HCT116 (cell line): ENCODE measurements at regions not wholly inside any gene's neighbourhood (a gene's known extent, or its start where the extent isn't known, plus 50 kb on each side); places are given as distances from the start of the nearest gene placed in this dataset.
"Not testable (repeated sequence)": the region's sequence is repeated elsewhere in the genome, so short reads cannot be mapped to it uniquely, and the experiment has no call there.

ENCODE experiments used
- ATAC-seq: fragments of 200-7000 bp; cut with Tn5 transposase; 2 replicates; pipeline ENCODE4 v1.9.1; 2020; ENCODE audit warnings: mild to moderate bottlenecking, moderate library complexity
- BruUV-seq: library from RNA; stranded (reverse); fragments of 400-500 nt; replicated peaks from 2 replicates; lab custom pipeline; 2021; lab: Mats Ljungman, UMichigan
- CTCF ChIA-PET: fragments of 300-600 bp; sonication (Branson Sonifier 250); formaldehyde crosslinking; loops from one replicate; lab custom pipeline; 2021; ENCODE audit warnings: antibody characterized with exemption; lab: Charles Lee
- POLR2A ChIA-PET: fragments of 300-600, 350-600 bp; sonication (Branson Sonifier 250); formaldehyde crosslinking; loops from one replicate; lab custom pipeline; 2021; ENCODE audit warnings: antibody characterized with exemption; lab: Charles Lee
- RAD21 ChIA-PET, 2 experiments: fragments of 300-600 bp; sonication (Branson Sonifier 250); formaldehyde crosslinking; loops; one replicate each; lab custom pipeline; 2023; ENCODE audit warnings: low total read pairs in 2 of 2; ENCODE audit not compliant: uncharacterized antibody in 2 of 2, unreplicated experiment in 2 of 2, low non-redundant PET in 1 of 2; lab: Charles Lee
- DNase-seq: peaks from one replicate; pipeline ENCODE4 v3.0.0-alpha.2; 2010; ENCODE audit warnings: low read depth, low spot score
- H2AFZ ChIP-seq: fragments of 200-600 bp; shearing (Covaris generic), sonication (generic); 2 replicates; pipeline ENCODE4 v1.6.1; 2017; ENCODE audit warnings: low read depth, mixed run types, mixed read lengths, antibody characterized with exemption, low read length; ENCODE audit not compliant: poor library complexity, severe bottlenecking
- H3K27ac ChIP-seq: 2 replicates; pipeline ENCODE4 v1.5.1; 2012; ENCODE audit warnings: low read depth, low read length
- H3K27me3 ChIP-seq: fragments of 200-600 bp; sonication (generic); 2 replicates; pipeline ENCODE4 v1.6.1; 2016; ENCODE audit warnings: mixed run types, low read length, mixed read lengths; ENCODE audit not compliant: insufficient read depth
- H3K36me3 ChIP-seq, 2 experiments: fragments of 200-500 bp in 1 of 2; fragments of 200-600 bp in 1 of 2; sonication (Bioruptor generic) in 1 of 2; sonication (generic) in 1 of 2; 2 replicates each; pipeline versions ENCODE4 v1.5.1 to v1.6.1; 2014 to 2016; ENCODE audit warnings: low read length in 2 of 2, inconsistent platforms in 1 of 2, mixed read lengths in 1 of 2, mixed run types in 1 of 2; ENCODE audit not compliant: insufficient read depth in 2 of 2, control insufficient read depth in 1 of 2
- H3K4me1 ChIP-seq, 2 experiments: fragments of 200-600 bp in 1 of 2; sonication (generic) in 1 of 2; 2 replicates each; pipeline versions ENCODE4 v1.5.1 to v1.6.1; 2012 to 2017; ENCODE audit warnings: low read length in 2 of 2, inconsistent platforms in 1 of 2, mild to moderate bottlenecking in 1 of 2, mixed read lengths in 1 of 2, mixed run types in 1 of 2, moderate library complexity in 1 of 2; ENCODE audit not compliant: insufficient read depth in 2 of 2, control insufficient read depth in 1 of 2
- H3K4me2 ChIP-seq: fragments of 200-600 bp; sonication (generic); 2 replicates; pipeline ENCODE4 v1.6.1; 2017; ENCODE audit warnings: mixed run types, low read length, mixed read lengths
- H3K4me3 ChIP-seq, 2 experiments: fragments of 200-600 bp in 1 of 2; sonication (generic) in 1 of 2; replicated peaks in 1 of 2; 2 replicates each; pipeline ENCODE4 v1.5.1; 2011 to 2016; ENCODE audit warnings: low read length in 2 of 2, control low read depth in 1 of 2, low read depth in 1 of 2, mild to moderate bottlenecking in 1 of 2, mixed read lengths in 1 of 2, mixed run types in 1 of 2
- H3K79me2 ChIP-seq: fragments of 200-600 bp; sonication (generic); 2 replicates; pipeline ENCODE4 v1.6.1; 2017; ENCODE audit warnings: mild to moderate bottlenecking, mixed run types, low read length, moderate library complexity, mixed read lengths; ENCODE audit not compliant: insufficient read depth
- H3K9ac ChIP-seq: fragments of 200-600 bp; sonication (generic); 2 replicates; pipeline ENCODE4 v1.6.1; 2016; ENCODE audit warnings: low read length, mixed read lengths
- H3K9me2 ChIP-seq: fragments of 200-600 bp; sonication (generic), shearing (Covaris generic); 2 replicates; pipeline ENCODE4 v1.6.1; 2017; ENCODE audit warnings: mixed run types, mild to moderate bottlenecking, moderate library complexity; ENCODE audit not compliant: insufficient read depth
- H3K9me3 ChIP-seq, 2 experiments: fragments of 200-500 bp in 1 of 2; fragments of 200-600 bp in 1 of 2; sonication (Bioruptor generic) in 1 of 2; sonication (generic) in 1 of 2; 2 replicates each; pipeline ENCODE4 v1.6.1; 2014 to 2017; ENCODE audit warnings: low read length in 2 of 2, mixed read lengths in 2 of 2, inconsistent platforms in 1 of 2, low read depth in 1 of 2, mild to moderate bottlenecking in 1 of 2, mixed run types in 1 of 2, moderate library complexity in 1 of 2; ENCODE audit not compliant: control insufficient read depth in 1 of 2, insufficient read depth in 1 of 2
- H4K20me1 ChIP-seq: fragments of 200-600 bp; sonication (generic), shearing (Covaris generic); 2 replicates; pipeline ENCODE4 v1.6.1; 2017; ENCODE audit warnings: mixed run types, mild to moderate bottlenecking, moderate library complexity; ENCODE audit not compliant: insufficient read depth
- intact Hi-C: fragments of 100-400 bp; cut with micrococcal nuclease; formaldehyde crosslinking; loops from 2 replicates; pipeline ENCODE4 v1.10.0; 2022

DNA sequence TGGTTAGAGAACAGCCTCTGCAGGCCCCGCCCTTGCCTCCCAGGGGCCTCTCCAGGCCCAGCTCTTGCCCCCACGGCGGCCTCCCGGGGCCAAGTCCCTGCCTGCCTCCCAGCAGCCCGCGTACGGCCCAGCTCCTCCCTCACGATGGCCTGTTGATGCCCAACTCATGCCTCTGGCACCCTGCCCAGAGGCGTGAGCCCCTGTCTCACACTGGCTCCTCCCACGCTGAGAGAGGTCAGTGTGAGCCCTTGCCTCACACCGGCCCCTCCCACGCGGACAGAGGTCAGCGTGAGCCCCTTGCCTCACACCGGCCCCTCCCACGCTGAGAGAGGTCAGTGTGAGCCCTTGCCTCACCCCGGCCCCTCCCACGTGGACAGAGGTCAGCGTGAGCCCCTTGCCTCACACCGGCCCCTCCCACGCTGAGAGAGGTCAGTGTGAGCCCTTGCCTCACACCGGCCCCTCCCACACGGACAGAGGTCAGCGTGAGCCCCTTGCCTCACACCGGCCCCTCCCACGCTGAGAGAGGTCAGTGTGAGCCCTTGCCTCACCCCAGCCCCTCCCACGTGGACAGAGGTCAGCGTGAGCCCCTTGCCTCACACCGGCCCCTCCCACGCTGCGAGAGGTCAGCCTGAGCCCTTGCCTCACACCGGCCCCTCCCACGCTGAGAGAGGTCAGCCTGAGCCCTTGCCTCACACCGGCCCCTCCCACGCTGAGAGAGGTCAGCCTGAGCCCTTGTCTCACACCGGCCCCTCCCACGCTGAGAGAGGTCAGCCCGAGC, 91.4 kb upstream of the PRDM7 start:
- CTCF ChIA-PET, H3K4me3 ChIP-seq, H4K20me1 ChIP-seq, H3K9me2 ChIP-seq, RAD21 ChIA-PET, H3K9me3 ChIP-seq, H3K4me1 ChIP-seq, H3K36me3 ChIP-seq, intact Hi-C loops, BruUV-seq, H3K4me2 ChIP-seq, H2AFZ ChIP-seq, H3K9ac ChIP-seq, POLR2A ChIA-PET, DNase-seq, ATAC-seq, H3K27ac ChIP-seq, H3K79me2 ChIP-seq, H3K27me3 ChIP-seq: not testable (repeated sequence)

DNA sequence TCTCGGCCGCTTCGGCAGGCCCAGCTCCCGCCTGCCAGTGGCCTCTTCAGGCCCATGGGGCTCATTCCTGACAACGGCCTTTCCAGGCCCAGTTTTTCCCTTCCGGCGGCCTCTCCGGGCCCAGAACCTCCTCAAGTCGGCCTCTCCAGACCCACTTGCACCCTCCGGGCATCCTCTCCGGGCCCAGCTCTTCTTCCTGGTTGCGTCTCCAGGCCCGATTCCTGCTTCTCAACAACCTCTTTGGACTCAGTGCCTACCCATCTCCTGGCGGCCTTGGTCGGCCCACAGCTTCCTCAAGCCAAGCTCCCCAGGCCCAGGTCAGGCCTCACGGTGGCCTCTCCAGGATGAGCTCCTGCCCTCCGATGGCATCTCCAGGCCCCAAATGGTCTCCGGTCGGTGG, 90.6 kb upstream of the PRDM7 start:
- intact Hi-C loops, H3K27ac ChIP-seq, BruUV-seq, H3K79me2 ChIP-seq, H2AFZ ChIP-seq, H3K4me2 ChIP-seq, ATAC-seq, H3K9me3 ChIP-seq, POLR2A ChIA-PET, H3K9ac ChIP-seq, H3K9me2 ChIP-seq, DNase-seq, H3K4me1 ChIP-seq, CTCF ChIA-PET, H3K4me3 ChIP-seq, H3K36me3 ChIP-seq, H4K20me1 ChIP-seq, H3K27me3 ChIP-seq, RAD21 ChIA-PET: not testable (repeated sequence)

- H3K27ac ChIP-seq, CTCF ChIA-PET, H2AFZ ChIP-seq, H3K4me3 ChIP-seq, H3K9me3 ChIP-seq, H3K36me3 ChIP-seq, DNase-seq, H3K9ac ChIP-seq, POLR2A ChIA-PET, H3K4me2 ChIP-seq, intact Hi-C loops, H3K79me2 ChIP-seq, ATAC-seq, H4K20me1 ChIP-seq, H3K4me1 ChIP-seq, RAD21 ChIA-PET, H3K27me3 ChIP-seq, H3K9me2 ChIP-seq: not testable (repeated sequence)
- TSS peak; percentile 39 for BruUV-seq
These were observed 89.8 kb upstream of the PRDM7 start for GRCh38 chr16:90166679-90167556.

DNA sequence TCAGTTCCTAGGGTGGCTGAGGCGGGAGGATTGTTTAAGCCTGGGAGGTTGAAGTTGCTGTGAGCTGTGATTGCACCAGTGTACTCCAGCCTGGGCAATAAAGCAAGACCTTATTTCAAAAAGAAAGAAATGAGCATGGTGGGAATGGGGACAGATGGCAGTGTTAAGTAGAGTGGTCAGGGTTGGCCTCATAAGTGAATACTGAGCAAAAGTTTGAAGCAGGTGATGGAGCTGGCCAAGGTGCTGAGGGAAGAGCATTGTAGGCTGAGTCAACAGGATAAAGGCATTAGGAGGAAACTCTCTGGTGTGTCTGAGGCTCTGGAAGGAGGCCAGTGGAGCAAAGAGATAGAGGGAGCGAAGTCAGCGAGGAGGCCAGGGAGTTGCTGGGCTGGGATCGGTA, 73.9 kb upstream of the PRDM7 start:
- ATAC-seq = not testable (repeated sequence)

More for the DNA sequence above, 73.9 kb upstream of the PRDM7 start:
- H3K27me3 ChIP-seq, POLR2A ChIA-PET, RAD21 ChIA-PET, H3K9me3 ChIP-seq, BruUV-seq, H3K27ac ChIP-seq, H3K4me1 ChIP-seq, H3K36me3 ChIP-seq, H2AFZ ChIP-seq, CTCF ChIA-PET, H3K79me2 ChIP-seq, H3K4me3 ChIP-seq, H3K4me2 ChIP-seq, H3K9ac ChIP-seq, H3K9me2 ChIP-seq, DNase-seq, H4K20me1 ChIP-seq, intact Hi-C loops: not testable (repeated sequence)
